ENCODE measurements at regions not wholly inside any gene's neighbourhood (a gene's known extent, or its start where the extent isn't known, plus 50 kb on each side); places are given as distances from the start of the nearest gene placed in this dataset.
"Not testable (repeated sequence)": the region's sequence is repeated elsewhere in the genome, so short reads cannot be mapped to it uniquely, and the experiment has no call there.

DNA sequence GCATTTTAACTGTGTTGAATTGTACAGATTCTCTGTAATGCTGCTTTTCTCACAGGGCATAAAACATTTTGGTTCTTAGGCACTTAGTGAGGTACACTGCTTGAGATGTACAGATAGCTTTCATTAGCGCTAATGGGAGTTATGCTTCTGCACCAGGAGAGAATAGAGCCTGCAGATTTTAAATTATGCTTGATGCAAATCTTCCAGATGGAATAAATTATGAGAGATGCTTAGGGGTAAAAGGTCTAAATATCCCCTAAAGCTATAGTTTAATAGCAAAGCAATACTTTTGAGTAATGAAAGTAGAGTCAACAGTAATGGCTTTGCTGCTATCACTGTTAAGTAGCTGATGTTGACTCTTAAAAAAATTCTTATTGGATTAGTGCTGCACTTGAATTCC, 248.9 kb downstream of the S1PR1 start:
- DNase-seq: no peak

DNA sequence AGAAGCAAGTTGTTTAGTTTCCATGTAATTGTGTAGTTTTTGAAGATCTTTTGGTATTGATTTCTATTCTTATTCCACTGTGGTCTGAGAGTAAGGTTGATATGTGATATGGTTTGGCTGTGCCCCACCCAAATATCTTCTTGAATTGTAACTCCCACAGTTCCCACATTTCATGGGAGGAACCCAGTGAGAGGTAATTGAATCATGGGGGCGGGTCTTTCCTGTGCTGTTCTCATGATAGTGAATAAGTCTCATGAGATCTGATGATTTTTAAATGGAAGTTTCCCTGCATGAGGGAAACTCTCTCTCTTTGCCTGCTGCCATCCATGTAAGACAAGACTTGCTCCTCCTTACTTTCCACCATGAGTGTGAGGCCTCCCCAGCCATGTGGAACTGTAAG, 255.3 kb downstream of the S1PR1 start:
- not testable (repeated sequence) for DNase-seq

DNA sequence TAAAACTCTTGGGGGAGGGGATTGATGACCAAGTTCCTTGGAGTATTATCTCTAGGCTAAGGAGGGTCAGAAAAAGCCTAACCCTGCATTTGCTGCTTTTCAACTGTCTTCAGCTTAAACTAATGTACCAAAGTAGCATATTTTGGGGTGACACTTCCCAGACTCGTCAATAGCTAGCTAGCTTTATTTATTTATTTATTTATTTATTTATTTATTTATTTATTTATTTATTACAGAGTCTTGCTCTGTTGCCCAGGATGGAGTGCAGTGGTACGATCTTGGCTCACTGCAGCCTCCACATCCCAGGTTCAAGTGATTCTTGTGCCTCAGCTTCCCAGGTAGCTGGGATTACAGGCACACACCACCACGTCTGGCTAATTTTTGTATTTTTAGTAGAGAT, 257.1 kb downstream of the S1PR1 start:
- DNase-seq: not testable (repeated sequence)

DNA sequence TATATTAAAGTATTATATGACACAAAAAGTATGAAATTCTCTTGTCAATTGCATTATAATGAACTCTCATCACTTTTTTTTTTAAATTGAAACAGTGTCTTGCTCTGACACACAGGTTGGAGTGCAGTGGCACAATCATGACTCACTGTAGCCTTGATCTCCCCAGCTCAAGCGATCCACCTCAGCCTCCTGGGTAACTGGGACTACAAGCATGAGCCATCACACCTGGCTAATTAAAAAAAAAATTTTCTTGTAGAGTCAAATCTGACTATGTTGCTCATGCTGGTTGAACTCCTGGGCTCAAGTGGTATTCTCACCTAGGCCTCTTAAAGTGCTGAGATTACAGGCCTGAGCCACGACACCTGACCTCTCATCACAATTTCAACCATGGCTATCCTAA, 259.3 kb downstream of the S1PR1 start:
- no peak for DNase-seq

DNA sequence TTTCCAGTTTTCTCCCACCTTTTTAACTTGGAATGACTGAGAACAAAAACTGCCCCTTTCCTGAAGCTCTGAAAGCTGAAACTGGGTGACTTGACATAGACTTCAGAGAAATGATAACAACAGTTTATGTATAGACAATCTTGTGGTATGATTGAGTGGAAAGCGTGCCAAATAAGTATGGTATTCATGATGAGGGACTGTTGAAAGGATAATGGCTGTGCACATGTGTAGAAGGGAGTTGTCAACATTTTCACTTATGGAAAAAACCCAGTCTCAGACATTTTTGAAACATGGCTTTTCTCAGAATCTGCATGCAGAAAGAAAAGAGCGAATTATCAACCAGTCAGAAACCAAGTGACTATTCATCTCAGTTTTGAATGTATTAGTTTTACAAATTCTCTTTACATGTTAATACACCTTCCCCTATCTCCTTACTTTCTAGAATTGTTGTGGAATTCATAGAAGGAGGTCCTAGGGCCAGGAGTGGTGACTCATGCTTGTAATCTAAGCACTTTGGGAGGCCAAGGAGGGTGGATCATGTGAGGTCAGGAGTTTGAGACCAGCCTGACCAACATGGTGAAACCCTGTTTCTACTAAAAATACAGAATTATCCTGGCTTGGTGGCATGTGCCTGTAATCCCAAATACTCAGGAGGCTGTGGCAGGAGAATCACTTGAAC, 261.2 kb downstream of the S1PR1 start:
- DNase-seq: no peak

DNA sequence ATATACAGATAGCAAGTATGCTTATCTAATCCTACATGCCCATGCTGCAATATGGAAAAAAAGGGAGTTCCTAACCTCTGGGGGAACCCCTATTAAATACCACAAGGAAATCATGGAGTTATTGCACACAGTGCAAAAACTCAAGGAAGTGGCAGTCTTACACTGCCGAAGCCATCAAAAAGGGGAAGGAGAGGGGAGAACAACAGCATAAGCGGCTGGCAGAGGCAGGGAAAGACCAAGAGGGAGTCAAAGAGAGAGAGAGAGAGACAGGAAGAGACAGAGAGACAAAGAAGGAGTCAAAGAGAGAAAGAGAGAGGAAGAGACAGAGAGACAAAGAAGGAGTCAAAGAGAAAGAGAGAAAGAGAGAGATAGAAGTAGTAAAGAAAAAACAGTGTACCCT, 267.3 kb downstream of the S1PR1 start:
- DNase-seq: not testable (repeated sequence)

DNA sequence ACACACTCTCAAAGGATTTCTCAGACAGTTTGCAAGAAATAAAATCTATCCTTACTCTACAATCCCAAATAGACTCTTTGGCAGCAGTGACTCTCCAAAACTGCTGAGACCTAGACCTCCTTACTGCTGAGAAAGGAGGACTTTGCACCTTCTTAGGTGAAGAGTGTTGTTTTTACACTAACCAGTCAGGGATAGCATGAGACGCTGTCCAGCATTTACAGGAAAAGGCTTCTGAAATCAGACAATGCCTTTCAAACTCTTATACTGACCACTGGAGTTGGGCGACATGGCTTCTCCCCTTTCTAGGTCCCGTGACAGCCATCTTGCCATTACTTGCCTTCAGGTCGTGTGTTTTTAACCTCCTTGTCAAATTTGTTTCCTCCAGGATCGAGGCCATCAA, 268.4 kb downstream of the S1PR1 start:
- DNase-seq: not testable (repeated sequence)

DNA sequence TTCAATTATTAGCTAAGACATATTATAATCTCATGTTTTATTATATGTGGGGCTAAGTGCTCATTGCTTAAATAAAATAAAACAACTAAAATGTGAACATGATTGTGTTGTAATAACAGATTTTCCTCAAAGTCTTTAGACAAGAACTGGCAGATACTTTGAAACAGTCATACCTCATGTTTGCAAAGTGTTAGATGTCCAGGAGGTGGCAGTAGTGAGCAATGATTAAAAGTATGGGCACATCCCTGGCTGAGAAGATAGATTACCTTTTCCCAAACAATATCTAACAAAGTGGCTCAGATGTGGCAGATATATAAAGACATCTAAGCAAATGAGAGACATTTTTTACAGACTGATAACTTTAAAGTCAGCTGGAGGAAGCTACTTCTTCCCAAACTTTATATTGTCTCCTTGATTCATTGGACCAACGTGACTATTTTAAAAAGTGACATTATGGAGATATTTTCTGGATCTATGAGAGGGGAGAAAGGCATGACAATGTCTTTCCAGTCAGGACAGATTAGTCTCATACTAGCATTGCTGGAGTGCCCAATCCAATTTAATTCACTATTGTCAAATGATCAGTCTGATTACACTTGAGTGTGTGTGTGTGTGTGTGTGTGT, 269.8 kb downstream of the S1PR1 start:
- DNase-seq: peak; percentile 43

DNA sequence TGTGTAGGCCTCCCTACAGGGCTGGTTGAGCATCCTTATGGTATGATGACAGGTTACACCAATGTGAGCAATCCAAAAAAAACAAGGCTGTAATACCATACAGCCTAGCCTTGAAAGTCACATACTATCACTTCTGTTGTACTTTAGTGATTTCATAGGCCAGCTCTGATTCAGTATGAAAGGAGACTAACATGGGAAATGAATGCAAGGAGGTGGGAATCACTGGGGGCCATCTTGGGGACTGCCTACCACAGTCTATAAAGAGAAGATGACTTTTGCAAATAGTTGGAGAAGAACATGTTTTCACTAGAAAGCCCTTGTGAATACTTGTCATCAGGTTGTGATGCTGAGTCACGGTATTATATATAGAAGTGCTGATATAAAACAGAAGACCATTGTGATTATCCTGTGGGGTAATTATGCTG, 270.7 kb downstream of the S1PR1 start:
- no peak for DNase-seq

DNA sequence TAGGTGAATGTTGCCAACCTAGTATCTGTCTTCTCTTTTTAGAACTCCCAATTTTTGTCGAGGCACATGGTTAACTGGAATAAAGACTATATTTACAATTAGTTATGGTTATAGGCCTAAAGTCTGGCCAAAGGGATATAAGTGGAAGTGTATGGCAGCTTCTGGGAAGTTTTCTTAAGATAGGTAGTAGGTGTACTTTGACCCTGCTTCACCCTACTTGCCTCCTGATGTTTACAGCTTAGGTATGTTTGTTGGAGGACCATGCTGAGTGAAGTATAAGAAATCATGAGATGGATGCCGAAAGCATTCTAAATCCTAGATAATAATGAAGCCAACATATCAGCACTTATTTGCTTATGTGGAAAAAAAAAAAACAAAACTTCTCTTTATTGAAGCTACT, 272.1 kb downstream of the S1PR1 start:
- no peak for DNase-seq

DNA sequence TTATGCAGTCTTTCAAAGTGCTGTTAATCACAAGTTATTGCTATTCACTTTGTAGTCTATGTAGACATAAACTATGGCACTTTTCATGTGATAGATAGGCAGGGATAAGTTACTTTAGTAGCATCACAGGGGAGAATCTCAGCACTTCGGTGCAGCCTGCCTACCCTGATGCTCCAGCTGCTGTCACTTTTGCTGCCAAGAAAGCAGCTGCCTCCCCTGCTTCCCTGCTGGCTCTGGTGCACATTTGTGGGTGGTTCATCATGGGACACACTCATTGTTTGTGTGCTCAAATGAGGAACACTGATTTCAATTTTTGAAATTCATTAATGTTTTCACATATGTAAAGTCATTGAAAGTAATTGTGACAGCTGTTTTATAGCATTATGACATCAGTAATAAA, 272.6 kb downstream of the S1PR1 start:
- DNase-seq: no peak

DNA sequence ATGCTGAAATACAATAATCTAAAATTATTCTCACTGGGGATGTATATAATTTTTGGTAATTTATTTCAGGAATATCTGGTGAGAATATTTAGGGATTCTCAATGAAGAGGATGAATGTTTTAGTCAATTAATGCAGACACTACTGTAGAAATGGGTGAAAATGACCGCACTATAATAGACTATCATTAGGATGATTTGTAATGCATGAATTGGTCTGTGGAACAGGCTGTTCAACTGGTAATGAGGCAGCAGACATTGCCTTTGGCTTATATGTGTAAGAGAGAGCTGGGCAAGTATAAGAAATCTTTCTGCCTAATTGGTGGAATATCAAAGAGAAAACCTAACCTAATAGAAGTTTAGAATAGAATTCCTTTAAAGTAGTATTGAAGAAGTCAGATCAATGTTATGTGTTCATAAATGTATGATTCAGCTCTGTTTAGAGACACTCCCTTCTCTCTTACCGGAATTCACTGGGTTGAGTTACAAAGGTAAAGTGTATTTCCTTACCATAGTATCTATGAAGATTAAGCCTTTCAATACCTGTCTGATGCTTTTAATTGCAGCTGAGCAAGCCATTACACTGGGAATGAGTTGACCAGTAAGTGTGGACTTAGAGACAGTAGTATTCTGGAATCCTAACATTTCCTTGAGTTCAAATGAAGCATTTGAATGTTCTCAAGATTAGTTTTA, 274.5 kb downstream of the S1PR1 start:
- DNase-seq: no peak

DNA sequence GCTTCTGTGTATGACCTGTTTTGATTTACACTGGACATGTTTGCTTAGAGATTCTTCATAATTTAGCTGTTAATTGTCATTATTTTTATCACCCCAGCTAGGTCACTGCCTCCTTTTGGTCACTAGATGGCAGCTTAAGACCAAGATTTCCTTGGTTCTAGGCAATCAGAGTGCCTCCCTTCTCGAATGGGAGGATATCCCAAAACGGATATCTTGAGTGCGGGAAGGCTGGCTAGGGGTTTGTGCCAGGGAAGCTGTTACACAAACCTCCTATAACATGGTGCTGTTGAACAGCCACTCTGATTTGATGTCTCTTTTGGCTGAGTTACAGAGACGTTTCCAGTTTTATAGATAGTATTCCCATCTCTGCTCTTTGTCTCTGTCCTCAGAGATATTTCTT, 283.5 kb downstream of the S1PR1 start:
- DNase-seq: no peak

DNA sequence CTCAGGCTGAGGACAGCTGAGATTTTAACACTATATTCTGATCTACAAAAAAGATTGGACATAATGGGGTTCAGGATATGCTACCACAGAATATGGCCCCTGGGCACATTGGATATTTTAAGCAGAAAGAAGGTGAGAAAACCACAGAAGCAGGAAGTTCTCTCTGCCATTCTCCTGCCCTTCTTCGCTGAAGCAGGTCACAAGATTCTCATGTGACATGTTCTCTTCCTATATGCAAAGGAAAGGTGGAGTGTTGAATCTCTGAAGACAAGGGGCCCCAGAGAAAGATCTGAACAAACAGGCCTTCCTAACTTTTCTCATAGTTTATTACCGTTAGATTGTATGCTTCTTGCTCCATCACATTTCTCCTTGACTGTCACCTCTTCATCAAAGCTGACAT, 285.7 kb downstream of the S1PR1 start:
- DNase-seq: no peak

DNA sequence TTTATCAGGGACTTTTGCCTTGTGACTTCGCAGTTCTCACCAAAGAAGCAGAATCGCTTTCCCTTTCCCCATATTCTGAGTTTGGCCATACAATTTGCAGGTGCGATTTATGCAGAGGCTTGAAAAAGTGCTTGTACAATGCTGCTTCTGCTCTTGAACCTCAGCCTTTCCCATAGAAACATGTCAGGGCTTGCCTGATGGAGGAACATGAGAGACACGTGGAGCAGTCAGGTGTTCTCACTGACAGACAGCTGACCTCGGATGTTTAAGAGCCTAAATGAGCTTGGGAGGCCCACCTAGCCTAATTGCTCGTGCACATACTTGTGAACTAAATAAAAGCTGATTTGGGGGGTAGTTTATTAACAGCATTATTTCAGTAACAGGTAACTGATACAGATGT, 290.0 kb downstream of the S1PR1 start:
- DNase-seq: no peak

DNA sequence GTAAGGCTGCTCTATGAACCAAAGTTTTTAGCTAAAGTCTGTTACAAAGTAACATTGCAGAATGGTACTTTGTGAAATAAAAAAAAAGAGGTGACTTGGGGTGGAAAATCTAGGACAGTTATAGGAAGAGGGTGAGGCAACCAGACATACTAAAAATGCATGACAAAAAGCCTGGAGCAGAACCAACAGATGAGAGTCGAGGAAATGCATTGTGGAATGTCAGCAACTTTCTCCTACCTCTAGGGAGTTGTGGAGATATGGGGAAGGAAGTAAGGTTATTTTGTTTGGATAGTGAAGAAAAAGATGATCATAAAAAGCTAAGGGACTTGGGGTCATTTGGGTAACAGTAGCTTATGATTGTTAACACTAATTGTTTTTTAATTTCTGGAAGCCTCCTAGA, 295.6 kb downstream of the S1PR1 start:
- DNase-seq: no peak

DNA sequence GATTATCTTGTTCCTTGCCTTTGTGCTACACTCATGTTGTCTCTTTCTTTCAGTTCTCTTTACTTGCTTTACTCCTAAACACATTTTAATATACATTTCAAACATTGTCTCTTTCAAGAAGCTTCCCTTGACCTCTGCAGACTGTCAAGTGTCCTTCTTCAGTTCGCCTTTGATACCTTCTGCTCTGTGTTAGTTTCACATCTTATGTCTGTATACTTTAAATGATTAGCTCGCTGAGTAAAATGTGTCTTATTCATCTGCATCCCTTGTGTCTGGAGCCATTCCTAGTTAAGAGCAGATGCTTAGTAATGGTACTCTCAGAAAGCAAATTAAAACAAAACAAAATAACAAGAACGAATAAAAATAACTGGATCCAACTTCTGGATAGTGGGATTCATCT, 303.3 kb downstream of the S1PR1 start:
- DNase-seq: no peak

DNA sequence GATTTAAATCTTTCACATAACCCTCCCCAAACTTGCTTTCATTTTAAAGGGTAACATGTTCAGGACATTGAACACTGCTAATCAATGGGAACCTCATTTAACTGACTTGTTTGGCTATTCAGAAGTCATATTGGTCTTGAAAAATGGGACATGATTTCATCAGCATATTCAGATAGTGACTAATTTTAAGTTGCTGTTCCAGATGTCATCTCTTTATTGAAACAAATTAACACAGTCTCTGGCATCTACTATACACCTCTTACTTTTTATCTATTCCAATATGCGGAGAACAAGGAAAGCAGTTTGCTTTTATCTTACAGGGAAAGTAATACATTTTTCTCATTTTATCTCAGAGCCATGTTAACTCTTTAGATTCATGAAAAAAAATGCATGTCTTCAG, 310.1 kb downstream of the S1PR1 start:
- no peak for DNase-seq

DNA sequence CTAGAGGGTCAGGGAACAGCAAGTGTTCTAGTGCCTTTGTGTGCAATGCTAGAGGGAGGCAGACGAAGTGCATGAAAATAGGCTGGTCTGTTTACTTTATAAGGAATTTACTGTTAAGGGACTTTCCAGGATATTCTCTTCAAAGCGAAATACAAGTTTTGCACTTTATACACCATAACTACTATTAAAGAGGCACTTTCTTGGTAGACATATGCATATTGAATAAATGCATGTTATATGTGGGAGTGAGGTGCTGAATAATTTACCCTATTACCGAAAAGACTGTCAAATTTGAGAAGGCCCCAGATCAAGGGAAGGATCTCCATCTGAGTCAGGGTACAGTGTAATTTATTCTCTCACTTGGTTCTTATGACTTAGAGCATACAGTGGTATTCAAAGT, 310.5 kb downstream of the S1PR1 start:
- no peak for DNase-seq

DNA sequence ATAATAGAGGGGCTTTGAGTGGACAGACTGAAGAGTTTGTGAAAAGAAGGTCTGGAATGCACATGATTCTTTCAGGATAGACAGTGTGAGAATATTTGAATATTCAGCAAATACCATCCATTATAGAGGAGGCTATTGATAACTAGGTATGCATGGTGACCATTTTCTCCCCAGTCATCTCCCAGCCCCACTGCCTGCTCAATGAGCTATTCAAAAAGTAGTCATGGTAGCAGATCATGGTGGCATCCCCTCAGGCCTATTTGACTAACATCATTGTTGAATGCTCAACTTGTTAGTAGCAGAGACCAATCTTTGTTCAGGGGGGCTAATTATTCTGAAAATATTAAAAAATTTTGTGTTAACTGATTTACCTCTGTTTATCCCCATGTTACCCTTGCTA, 311.6 kb downstream of the S1PR1 start:
- DNase-seq: no peak

DNA sequence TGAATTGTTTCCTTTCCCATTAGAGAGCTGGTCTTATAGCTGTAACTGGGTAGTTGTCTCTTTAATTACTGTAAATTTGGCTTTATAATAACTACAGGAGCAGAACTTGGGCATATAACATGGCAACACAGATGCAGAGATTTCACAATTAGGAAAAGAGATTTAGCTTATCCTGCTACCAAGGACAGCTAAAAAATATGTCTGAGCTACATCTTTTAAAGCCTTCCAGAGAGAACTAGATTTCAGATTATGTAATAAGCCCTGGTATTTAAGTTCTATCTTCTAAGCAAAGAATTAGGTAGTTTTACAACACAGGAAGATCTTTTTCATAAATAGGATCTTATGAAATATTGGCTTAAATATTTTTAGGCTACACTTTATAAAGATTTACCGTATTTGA, 313.8 kb downstream of the S1PR1 start:
- no peak for DNase-seq

DNA sequence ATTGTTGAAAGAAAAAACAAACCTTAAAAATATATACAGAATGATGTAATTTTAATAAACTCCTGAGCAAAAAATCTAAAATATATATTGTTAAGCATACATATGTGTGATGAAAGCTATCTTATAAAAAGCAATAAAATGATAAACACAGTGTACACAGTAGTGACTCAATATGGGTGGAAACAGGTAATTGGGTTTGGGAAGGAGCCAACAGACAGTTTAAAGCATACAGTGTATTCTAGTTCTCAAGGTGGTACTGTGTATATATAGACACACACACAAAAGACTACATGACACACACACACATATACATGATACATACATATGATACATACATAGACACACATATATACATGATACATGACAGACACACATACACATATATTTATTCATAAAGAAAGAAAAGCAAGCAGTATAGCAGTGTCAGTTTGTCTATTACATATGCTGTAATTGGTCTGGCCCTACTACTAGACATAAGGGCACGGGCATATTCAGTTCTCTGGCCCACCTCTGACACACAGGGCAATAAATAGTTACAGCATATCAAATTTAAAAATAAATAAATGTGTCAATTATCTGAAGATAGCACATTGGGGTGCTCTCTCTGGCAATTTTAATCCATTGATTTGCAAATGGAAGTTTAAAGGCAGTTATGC, 330.2 kb downstream of the S1PR1 start:
- DNase-seq: no peak

DNA sequence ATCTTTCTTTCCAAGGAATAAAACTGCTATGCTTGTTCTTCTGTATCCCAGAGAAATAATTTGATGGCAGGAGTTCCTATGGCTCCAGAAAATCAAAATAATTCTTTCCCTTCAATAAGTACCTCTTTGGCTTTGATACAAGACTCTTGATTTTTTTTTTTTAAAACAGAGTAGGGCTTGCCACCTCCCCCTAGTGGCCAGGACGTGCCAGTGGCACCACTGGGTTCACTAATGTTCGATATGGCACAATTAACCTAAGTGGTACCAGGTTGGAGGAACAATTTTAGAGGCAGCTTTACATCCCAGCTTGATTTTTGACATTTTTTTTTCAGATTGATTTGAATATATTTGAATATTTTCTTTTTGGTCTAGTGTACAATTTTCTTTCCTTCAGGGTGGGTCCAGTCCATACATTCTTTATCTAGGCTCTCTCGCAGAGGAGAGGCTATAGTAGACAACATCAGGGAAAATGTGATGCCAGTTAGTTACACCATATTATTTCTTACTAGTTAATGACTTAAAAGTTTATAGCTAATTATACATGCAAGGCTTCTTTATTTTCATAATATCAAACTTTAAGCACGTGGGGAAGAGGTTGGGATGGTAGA, 330.9 kb downstream of the S1PR1 start:
- DNase-seq: peak; percentile 61

DNA sequence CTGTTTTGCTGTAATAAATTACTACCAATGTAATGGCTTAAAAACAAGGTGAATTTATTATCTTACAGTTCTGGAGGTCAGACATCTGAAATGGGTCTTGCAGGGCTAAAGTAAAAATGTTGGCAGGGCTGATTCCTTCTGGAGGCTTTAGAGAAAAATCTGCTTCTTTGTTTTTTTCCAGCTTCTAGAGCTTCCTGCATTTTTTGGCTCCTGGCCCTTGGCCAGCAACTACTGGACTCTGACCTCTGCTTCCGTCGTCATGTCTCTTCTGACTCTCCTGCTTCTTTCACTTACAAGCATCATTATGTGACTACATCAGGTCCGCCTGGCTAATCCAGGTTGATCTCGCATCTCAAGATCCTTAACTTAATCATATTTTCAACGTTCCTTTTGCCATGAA, 350.9 kb downstream of the S1PR1 start:
- no peak for DNase-seq
